ENCODE measurements at regions not wholly inside any gene's neighbourhood (a gene's known extent, or its start where the extent isn't known, plus 50 kb on each side); places are given as distances from the start of the nearest gene placed in this dataset.

DNA sequence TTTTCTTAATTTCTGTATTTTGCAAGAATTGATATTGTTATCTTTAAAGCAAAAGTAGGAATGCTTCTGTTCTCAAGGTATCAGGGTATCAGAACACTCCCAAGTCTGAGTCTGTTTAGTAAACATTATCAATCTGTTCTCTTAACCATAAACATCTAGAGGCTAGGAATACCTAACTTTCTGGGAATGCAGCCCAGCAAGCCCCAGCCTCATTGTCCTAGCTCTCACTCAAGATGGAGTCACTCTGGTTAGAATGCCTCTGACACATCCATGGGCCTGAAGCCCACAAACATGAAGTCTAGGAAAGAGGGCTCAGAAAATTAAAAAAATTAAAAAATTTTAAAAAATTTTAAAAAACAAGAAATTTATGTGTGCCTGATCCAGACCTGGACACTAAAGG is 315.1 kb upstream of the DKK2 start:
- TF ChIP-seq CEBPB (IDR thresholded peaks at IDR 0.05; ENCODE audit: low read depth, low read length) (no peak), CTCF (conservative IDR thresholded peaks at IDR 0.05; ENCODE audit: low read depth, low read length) (no peak), MXI1 (IDR thresholded peaks at IDR 0.05; ENCODE audit: borderline replicate concordance, low read depth, low read length) (no peak), RFX5 (IDR thresholded peaks at IDR 0.05; ENCODE audit: low read depth, low read length) (no peak), BHLHE40 (IDR thresholded peaks at IDR 0.05; ENCODE audit: low read depth, low read length) (no peak), SMC3 (IDR thresholded peaks at IDR 0.05; ENCODE audit: low read depth, low read length) (no peak), RAD21 (IDR thresholded peaks at IDR 0.05; ENCODE audit: low read length) (no peak)
